GM23248 (cell line): ENCODE measurements at regions not wholly inside any gene's neighbourhood (a gene's known extent, or its start where the extent isn't known, plus 50 kb on each side); places are given as distances from the start of the nearest gene placed in this dataset.

Source experiments
- EZH2 ChIP-seq: fragments of 200-600 bp; sonication (generic); IDR thresholded peaks from 2 replicates; pipeline ENCODE4 v1.6.1; 2018; ENCODE audit warnings: antibody characterized with exemption, mild to moderate bottlenecking; ENCODE audit not compliant: insufficient read depth, poor library complexity, severe bottlenecking
- EZH2phosphoT487 ChIP-seq: fragments of 200-600 bp; sonication (generic); IDR thresholded peaks from 2 replicates; pipeline ENCODE4 v1.6.1; 2018; ENCODE audit warnings: antibody characterized with exemption, moderate library complexity, mild to moderate bottlenecking, low read depth; ENCODE audit not compliant: insufficient read depth

DNA sequence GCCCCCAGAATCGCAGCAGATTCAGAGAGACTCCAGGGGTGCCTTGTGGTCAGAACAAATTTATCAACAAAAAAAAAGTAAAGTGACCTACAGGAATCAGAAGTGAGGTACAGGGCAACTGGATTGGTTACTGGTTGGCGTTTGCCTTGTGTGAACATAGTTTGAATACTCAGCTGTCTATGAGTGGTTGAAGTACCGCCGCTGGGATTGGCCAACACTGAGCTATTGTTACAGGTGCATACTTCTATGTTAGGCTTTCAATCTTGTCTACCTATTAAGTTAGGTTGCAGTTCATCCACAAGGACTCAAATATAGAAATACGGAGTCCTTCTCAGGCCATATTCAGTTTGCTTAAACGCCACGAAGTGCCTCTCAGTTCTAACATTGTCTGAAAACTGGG is 993.5 kb upstream of the PRKX start:
- TF ChIP-seq EZH2 (no peak), EZH2phosphoT487 (no peak)
